ENCODE measurements at regions not wholly inside any gene's neighbourhood (a gene's known extent, or its start where the extent isn't known, plus 50 kb on each side); places are given as distances from the start of the nearest gene placed in this dataset.

DNA sequence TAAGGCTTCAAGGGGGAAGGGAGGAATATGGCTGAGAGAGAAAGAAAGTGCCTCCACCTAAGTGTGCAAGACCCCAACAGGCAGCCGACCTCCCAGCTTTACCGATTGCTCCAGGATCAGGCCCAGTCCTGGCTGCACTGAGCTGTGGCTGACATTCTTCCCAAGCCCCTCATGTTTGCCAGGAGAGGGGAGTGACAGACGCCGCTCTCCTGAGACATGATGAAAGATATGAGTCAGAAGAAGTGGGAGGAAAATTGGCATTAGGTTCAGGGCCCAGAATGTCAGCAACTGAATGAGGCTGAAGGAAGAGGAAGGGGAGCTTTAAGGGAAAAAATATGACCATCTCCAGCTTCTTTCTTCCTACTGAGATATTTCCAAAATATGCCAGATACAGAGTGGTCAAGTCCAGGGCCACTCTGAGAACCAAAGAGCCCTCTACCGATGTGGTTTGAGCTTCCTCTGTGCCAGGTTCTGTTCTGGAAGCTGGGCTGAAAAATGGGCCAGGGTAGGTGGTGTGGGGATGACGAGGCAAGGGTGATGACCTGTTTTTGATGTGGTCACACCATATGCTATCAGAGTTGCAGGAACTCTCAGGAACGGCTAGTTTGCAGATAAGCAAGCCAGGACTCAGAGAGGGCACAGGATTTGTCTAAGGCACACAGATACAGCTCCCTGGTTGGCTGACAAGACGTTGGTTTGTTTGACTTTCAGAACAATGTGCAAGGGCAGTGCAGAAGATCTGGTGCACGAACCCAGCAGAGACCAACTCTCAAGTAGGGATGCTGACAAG is 176.7 kb downstream of the SOX9 start:
- intact Hi-C loops (cut with DNase I) = no loop called here
- Histone ChIP-seq H3K27me3 (no peaks in the 10 kb centered on the region), H3K27ac (no peak overlapping the region), H3K4me1 (ENCODE audit: insufficient read depth) (no peaks in the 10 kb centered on the region), H3K9me3 (no peaks in the 10 kb centered on the region), H3K36me3 (no peaks in the 10 kb centered on the region), H3K4me3 (no peak overlapping the region)
- DNase-seq = no peak
- WGBS, 3 donors = 45 to 48% (median 48%) methylated on average over 9 of the region's 9 CpGs
- TF ChIP-seq CTCF (IDR thresholded peaks at IDR 0.05) = no peak
- TF ChIP-seq POLR2A (IDR thresholded peaks at IDR 0.05) = no peak
- no peak for TF ChIP-seq EP300 (IDR thresholded peaks at IDR 0.05)

DNA sequence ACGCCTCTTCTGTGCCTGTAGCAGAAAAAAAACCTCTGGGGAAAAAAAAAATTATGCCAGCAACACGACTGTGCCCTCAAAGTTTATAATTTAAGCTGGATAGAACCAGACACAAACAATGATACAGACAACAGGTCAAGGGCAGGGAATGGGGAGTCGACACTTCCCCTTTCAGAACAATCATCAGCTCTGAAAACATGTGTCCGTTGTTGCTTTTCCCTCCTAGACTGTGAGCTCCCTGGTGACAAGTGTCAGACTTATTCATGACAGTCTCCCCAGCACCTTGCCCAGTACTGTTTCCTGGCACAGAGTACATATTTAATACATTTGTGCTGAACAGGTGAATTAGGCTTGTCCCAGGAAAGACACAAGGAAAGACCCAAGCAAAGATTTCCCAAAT is 178.3 kb downstream of the SOX9 start:
- H3K27ac ChIP-seq = no peak overlapping the region
- H3K27me3 ChIP-seq = no peaks in the 10 kb centered on the region
- no peak for TF ChIP-seq POLR2A (IDR thresholded peaks at IDR 0.05)
- no peak for TF ChIP-seq CTCF (IDR thresholded peaks at IDR 0.05)
- no peak for TF ChIP-seq EP300 (IDR thresholded peaks at IDR 0.05)
- 9 to 29% (median 11%) methylated on average over 4 of the region's 4 CpGs for WGBS, 3 donors
- no peaks in the 10 kb centered on the region for H3K36me3 ChIP-seq
- intact Hi-C loops (cut with DNase I) = no loop called here
- no peaks in the 10 kb centered on the region for H3K4me1 ChIP-seq (ENCODE audit: insufficient read depth)
- no peak for DNase-seq
- H3K9me3 ChIP-seq = no peaks in the 10 kb centered on the region
- no peak overlapping the region for H3K4me3 ChIP-seq

DNA sequence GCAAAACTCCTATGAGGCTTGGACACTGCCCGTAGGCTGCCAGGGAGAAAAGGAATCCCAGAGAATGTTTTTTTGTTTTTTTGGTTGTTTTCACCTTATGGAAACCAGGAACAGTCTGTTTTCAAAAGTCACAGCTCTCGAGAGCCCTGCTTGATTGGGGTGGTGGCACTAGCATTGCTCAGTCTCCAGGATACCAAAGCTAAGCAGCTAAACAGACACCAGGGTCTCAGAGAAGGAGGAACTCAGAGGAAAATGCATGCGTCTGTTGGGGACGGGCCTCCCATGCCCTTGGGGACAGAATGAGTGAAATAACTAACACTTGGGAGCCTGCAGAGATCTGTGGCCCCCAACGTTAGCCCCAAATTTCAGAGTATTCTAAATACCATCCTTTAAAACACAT is 178.8 kb downstream of the SOX9 start:
- intact Hi-C loops (cut with DNase I) = no loop called here
- Histone ChIP-seq H3K9me3 (no peaks in the 10 kb centered on the region), H3K4me1 (ENCODE audit: insufficient read depth) (no peaks in the 10 kb centered on the region), H3K4me3 (no peak overlapping the region), H3K27ac (no peak overlapping the region), H3K27me3 (no peaks in the 10 kb centered on the region), H3K36me3 (no peaks in the 10 kb centered on the region)
- DNase-seq = no peak
- 53 to 68% (median 57%) methylated on average over 5 of the region's 5 CpGs for WGBS, 3 donors
- TF ChIP-seq POLR2A (IDR thresholded peaks at IDR 0.05) = no peak
- no peak for TF ChIP-seq CTCF (IDR thresholded peaks at IDR 0.05)
- TF ChIP-seq EP300 (IDR thresholded peaks at IDR 0.05) = no peak

DNA sequence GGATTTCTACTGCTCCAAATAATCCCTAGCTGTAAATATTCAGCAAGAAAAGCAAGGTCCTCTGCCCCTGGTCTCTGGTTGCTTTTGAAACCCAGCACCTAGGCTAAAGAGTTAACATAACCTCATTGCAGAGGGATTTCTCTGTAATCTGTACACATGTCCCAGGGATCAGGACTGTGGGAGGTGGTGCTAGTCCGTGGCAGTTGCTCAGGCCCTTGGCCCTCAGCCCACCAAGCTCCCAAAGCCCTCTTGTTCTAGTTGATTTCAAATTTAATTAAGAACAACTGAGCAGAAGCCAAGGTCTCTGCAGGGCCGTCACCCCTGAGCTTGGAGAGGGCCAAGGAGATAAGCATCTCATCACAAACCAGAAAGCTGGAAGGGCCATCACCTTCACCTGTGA is 181.1 kb downstream of the SOX9 start:
- Histone ChIP-seq H3K27ac (no peak overlapping the region), H3K27me3 (no peaks in the 10 kb centered on the region), H3K9me3 (no peaks in the 10 kb centered on the region), H3K4me3 (no peak overlapping the region), H3K4me1 (ENCODE audit: insufficient read depth) (no peaks in the 10 kb centered on the region), H3K36me3 (no peaks in the 10 kb centered on the region)
- WGBS, 3 donors = 29 to 35% (median 29%) methylated on average over 2 of the region's 2 CpGs
- TF ChIP-seq EP300 (IDR thresholded peaks at IDR 0.05) (no peak), CTCF (IDR thresholded peaks at IDR 0.05) (no peak), POLR2A (IDR thresholded peaks at IDR 0.05) (no peak)
- no peak for DNase-seq
- intact Hi-C loops (cut with DNase I) = no loop called here

Measured in ovary (tissue), 7 donors.